Endothelial cell of umbilical vein (primary cell): ENCODE measurements at regions not wholly inside any gene's neighbourhood (a gene's known extent, or its start where the extent isn't known, plus 50 kb on each side); places are given as distances from the start of the nearest gene placed in this dataset.

Experiments
- BruUV-seq: library from RNA; stranded (reverse); fragments of 400-500 nt; replicated peaks from 2 replicates; lab custom pipeline; 2021; lab: Mats Ljungman, UMichigan
- CTCF ChIA-PET: fragments of 300-600, 350-600 bp; sonication (Branson Sonifier 250); formaldehyde crosslinking; loops from one replicate; lab custom pipeline; 2021; ENCODE audit warnings: antibody characterized with exemption, inconsistent platforms; lab: Charles Lee
- POLR2A ChIA-PET: fragments of 300-600, 350-600 bp; sonication (Branson Sonifier 250); formaldehyde crosslinking; loops from one replicate; lab custom pipeline; 2021; ENCODE audit warnings: antibody characterized with exemption, inconsistent platforms; lab: Charles Lee
- DNase-seq: peaks from one replicate; pipeline ENCODE4 v3.0.0-alpha.2; 2011; ENCODE audit warnings: low read depth, low spot score
- FAIRE-seq: peaks from 2 replicates; lab custom pipeline; 2011; peaks lifted over from hg19 to GRCh38; lab: Jason Lieb, UNC
- H2AFZ ChIP-seq: 2 replicates; pipeline ENCODE4 v1.6.0; 2012; ENCODE audit warnings: low read depth, low read length, control low read depth, inconsistent platforms
- H3K27ac ChIP-seq: 2 replicates; pipeline ENCODE4 v1.5.1; 2011; ENCODE audit warnings: low read depth, mild to moderate bottlenecking, control low read depth, low read length, moderate library complexity; ENCODE audit not compliant: insufficient read depth
- H3K27me3 ChIP-seq, 2 experiments: 2 replicates each; pipeline versions ENCODE4 v1.6.0 to v1.6.1; 2011; ENCODE audit warnings: low read length in 2 of 2, mixed read lengths in 1 of 2; ENCODE audit not compliant: control insufficient read depth in 2 of 2, insufficient read depth in 2 of 2
- H3K36me3 ChIP-seq, 2 experiments: 2 replicates in 1 of 2; 3 replicates in 1 of 2; pipeline ENCODE4 v1.5.1; 2011; ENCODE audit warnings: low read length in 2 of 2, mild to moderate bottlenecking in 1 of 2, moderate library complexity in 1 of 2; ENCODE audit not compliant: control insufficient read depth in 2 of 2, insufficient read depth in 2 of 2; ENCODE audit errors: extremely low read depth in 1 of 2
- H3K4me1 ChIP-seq: 3 replicates; pipeline ENCODE4 v1.5.1; 2011; ENCODE audit warnings: mild to moderate bottlenecking, low read length; ENCODE audit not compliant: control insufficient read depth, insufficient read depth; ENCODE audit errors: extremely low read depth
- H3K4me2 ChIP-seq: 2 replicates; pipeline ENCODE4 v1.6.1; 2011; ENCODE audit warnings: low read length, control low read depth, mixed read lengths; ENCODE audit not compliant: insufficient read depth
- H3K4me3 ChIP-seq, 3 experiments: fragments of 200-600 bp in 1 of 3; sonication (generic), shearing (Covaris generic) in 1 of 3; replicated peaks in 1 of 3; 2 replicates each; pipeline ENCODE4 v1.5.1; 2011 to 2016; ENCODE audit warnings: control low read depth in 3 of 3, low read length in 3 of 3, mild to moderate bottlenecking in 2 of 3, inconsistent platforms in 1 of 3, low read depth in 1 of 3, moderate library complexity in 1 of 3; ENCODE audit not compliant: insufficient read depth in 1 of 3
- H3K79me2 ChIP-seq: 2 replicates; pipeline ENCODE4 v1.6.0; 2012; ENCODE audit warnings: low read length, inconsistent platforms; ENCODE audit not compliant: control insufficient read depth, insufficient read depth
- H3K9ac ChIP-seq: replicated peaks from 2 replicates; pipeline ENCODE3; 2011; ENCODE audit warnings: low read length, control low read depth; ENCODE audit not compliant: insufficient read depth; ENCODE audit errors: extremely low read depth
- H3K9me1 ChIP-seq: replicated peaks from 3 replicates; pipeline ENCODE4 v1.6.0; 2011; ENCODE audit warnings: mild to moderate bottlenecking, low read length; ENCODE audit not compliant: control insufficient read depth, insufficient read depth; ENCODE audit errors: extremely low read depth
- H3K9me3 ChIP-seq: replicated peaks from 2 replicates; pipeline ENCODE4 v1.5.1; 2012; ENCODE audit warnings: low read length, inconsistent platforms; ENCODE audit not compliant: control insufficient read depth, insufficient read depth
- H4K20me1 ChIP-seq: replicated peaks from 2 replicates; pipeline ENCODE3; 2011; ENCODE audit warnings: mild to moderate bottlenecking, low read length; ENCODE audit not compliant: control insufficient read depth, insufficient read depth; ENCODE audit errors: extremely low read depth
- EZH2 ChIP-seq: IDR thresholded peaks from 2 replicates; pipeline ENCODE4 v1.6.1; 2012; ENCODE audit warnings: borderline replicate concordance, low read depth, mild to moderate bottlenecking, moderate library complexity, low read length, inconsistent platforms; ENCODE audit not compliant: severe bottlenecking
- FOS ChIP-seq: IDR thresholded peaks from 2 replicates; pipeline ENCODE4 v1.6.1; 2011; ENCODE audit warnings: mild to moderate bottlenecking, low read length, moderate library complexity, borderline replicate concordance; ENCODE audit not compliant: insufficient read depth
- GATA2 ChIP-seq: IDR thresholded peaks from 2 replicates; pipeline ENCODE4 v1.7.0; 2011; ENCODE audit warnings: low read depth, mild to moderate bottlenecking, moderate library complexity, mixed read lengths, low read length; ENCODE audit not compliant: insufficient read length, insufficient read depth
- JUN ChIP-seq: IDR thresholded peaks from 2 replicates; pipeline ENCODE4 v1.6.1; 2011; ENCODE audit warnings: borderline replicate concordance, low read depth; ENCODE audit not compliant: insufficient read length, insufficient read depth
- MYC ChIP-seq: IDR thresholded peaks from one replicate; pipeline ENCODE4 v1.6.1; 2011; ENCODE audit warnings: mild to moderate bottlenecking, low read depth, low read length
- POLR2A ChIP-seq: IDR thresholded peaks from 2 replicates; pipeline ENCODE4 v1.6.1; 2012; ENCODE audit warnings: low read depth, mild to moderate bottlenecking, control low read depth, low read length
- POLR2AphosphoS5 ChIP-seq: IDR thresholded peaks from 2 replicates; pipeline ENCODE4 v1.6.1; 2012; ENCODE audit warnings: low read depth, mild to moderate bottlenecking, control low read depth, low read length, moderate library complexity; ENCODE audit not compliant: insufficient read depth
- dilution Hi-C: fragments of 300-500 bp; cut with MboI; formaldehyde crosslinking; loops from one replicate; pipeline ENCODE4 v1.15.0; 2019; ENCODE audit warnings: low sequenced_read_pairs; ENCODE audit not compliant: extremely low pct_ligation_motif_present
- intact Hi-C: fragments of 100-400 bp; cut with micrococcal nuclease; formaldehyde crosslinking; loops from one replicate; pipeline ENCODE4 v1.10.0; 2022
- TF ChIP-seq, protein P1 (sequence below): IDR thresholded peaks from 2 replicates; pipeline ENCODE4 v1.6.1; 2011; ENCODE audit not compliant: insufficient read depth, insufficient read length
- TF ChIP-seq, protein P2 (sequence below), 2 donors: IDR thresholded peaks; 1 replicate in 1 of 2; 2 replicates in 1 of 2; pipeline ENCODE4 v1.5.1; 2011; ENCODE audit warnings: low read length in 2 of 2, mild to moderate bottlenecking in 2 of 2, moderate library complexity in 2 of 2, control low read depth in 1 of 2, inconsistent platforms in 1 of 2, low read depth in 1 of 2; ENCODE audit not compliant: insufficient read depth in 1 of 2; ENCODE audit errors: extremely low read depth in 1 of 2

DNA sequence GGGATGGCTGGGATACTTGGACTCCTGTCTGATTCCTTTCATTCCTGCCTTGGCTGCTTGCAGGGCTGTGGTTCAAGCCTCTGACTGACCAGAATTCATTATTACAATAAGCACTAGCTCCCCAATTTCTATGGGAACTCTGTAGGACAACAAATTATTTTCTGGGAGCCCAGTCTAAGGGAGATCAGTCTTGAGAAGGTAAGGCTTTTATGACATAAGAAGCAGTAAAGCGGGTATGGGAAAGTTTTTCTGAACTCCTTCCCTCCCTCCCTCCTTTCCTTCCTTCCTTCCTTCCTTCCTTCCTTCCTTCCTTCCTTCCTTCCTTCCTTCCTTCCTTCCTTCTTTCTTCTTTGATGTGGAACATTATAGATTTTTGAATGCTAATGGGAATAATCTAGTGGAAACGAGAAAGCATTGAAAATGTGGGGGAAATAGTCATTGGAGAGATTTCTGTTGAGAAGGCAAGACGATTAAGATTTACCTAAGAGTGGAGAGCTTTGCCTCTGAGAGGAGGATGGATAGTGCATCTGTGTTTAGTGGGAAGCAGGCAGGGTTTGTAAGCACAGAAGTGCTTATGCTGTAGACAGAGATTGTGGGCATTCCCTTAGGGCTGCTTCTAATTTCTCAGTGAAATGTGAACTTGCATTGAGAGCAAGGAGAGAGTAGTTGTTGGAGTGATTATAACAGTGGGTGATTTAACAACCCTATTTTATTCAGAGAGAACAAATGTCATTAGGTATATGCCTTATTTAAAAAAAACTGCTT lies 201.5 kb downstream of the DNAJB9 start:
- Histone ChIP-seq H3K9me3 (no peaks in the 10 kb centered on the region), H3K9me1 (no peaks in the 10 kb centered on the region), H3K79me2 (no peaks in the 10 kb centered on the region), H3K9ac (no peak overlapping the region), H4K20me1 (no peaks in the 10 kb centered on the region), H3K36me3 (no peaks in the 10 kb centered on the region), H3K4me1 (no peaks in the 10 kb centered on the region), H3K27me3 (no peaks in the 10 kb centered on the region), H3K27ac (no peak overlapping the region), H2AFZ (no peak overlapping the region), H3K4me3 (no peak overlapping the region), H3K4me2 (no peak overlapping the region)
- no peak for FAIRE-seq
- dilution Hi-C loops (no loop called here), intact Hi-C loops (no loop called here)
- no peak for DNase-seq
- ChIA-PET CTCF (interaction anchor here (0.6 kb wide), 1 partner anchor 19 kb away, joined by 3 read pairs; no protein-coding TSS in a partner anchor), POLR2A (no interaction called here)
- TF ChIP-seq FOS (no peak), EZH2 (no peak), POLR2AphosphoS5 (no peak), POLR2A (no peak), JUN (no peak), MYC (no peak), GATA2 (no peak)
- TF ChIP-seq, protein P1, sequence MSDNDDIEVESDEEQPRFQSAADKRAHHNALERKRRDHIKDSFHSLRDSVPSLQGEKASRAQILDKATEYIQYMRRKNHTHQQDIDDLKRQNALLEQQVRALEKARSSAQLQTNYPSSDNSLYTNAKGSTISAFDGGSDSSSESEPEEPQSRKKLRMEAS = no peak
- TF ChIP-seq, protein P2, sequence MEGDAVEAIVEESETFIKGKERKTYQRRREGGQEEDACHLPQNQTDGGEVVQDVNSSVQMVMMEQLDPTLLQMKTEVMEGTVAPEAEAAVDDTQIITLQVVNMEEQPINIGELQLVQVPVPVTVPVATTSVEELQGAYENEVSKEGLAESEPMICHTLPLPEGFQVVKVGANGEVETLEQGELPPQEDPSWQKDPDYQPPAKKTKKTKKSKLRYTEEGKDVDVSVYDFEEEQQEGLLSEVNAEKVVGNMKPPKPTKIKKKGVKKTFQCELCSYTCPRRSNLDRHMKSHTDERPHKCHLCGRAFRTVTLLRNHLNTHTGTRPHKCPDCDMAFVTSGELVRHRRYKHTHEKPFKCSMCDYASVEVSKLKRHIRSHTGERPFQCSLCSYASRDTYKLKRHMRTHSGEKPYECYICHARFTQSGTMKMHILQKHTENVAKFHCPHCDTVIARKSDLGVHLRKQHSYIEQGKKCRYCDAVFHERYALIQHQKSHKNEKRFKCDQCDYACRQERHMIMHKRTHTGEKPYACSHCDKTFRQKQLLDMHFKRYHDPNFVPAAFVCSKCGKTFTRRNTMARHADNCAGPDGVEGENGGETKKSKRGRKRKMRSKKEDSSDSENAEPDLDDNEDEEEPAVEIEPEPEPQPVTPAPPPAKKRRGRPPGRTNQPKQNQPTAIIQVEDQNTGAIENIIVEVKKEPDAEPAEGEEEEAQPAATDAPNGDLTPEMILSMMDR (IDR thresholded peaks at IDR 0.05; ENCODE audit: extremely low read depth in 1 of 2, insufficient read depth in 1 of 2, low read depth in 1 of 2, low read length in 2 of 2) = no peak
- BruUV-seq = no TSS peak
